HepG2 (cell line): ENCODE measurements at regions not wholly inside any gene's neighbourhood (a gene's known extent, or its start where the extent isn't known, plus 50 kb on each side); places are given as distances from the start of the nearest gene placed in this dataset.

ENCODE experiments used
- ATAC-seq: fragments of 200-7000 bp; cut with Tn5 transposase; 3 replicates; pipeline ENCODE4 v1.9.1; 2020; ENCODE audit warnings: mild to moderate bottlenecking, moderate library complexity
- BruUV-seq: library from RNA; stranded (reverse); fragments of 400-500 nt; replicated peaks from 2 replicates; lab custom pipeline; 2021; lab: Mats Ljungman, UMichigan
- CTCF ChIA-PET: fragments of 300-600 bp; formaldehyde crosslinking; extraction: SDS; loops from one replicate; lab custom pipeline; 2021; ENCODE audit warnings: low total read pairs, inconsistent platforms, low intra/inter-chr PET ratio; lab: Yijun Ruan, JAX
- POLR2A ChIA-PET: fragments of 350-600 bp; sonication (Branson Sonifier 250); formaldehyde crosslinking; loops from one replicate; lab custom pipeline; 2020; ENCODE audit warnings: antibody characterized with exemption, inconsistent platforms; lab: Yijun Ruan, JAX
- DNase-seq: peaks from one replicate; pipeline ENCODE4 v3.0.0-alpha.2; 2015; ENCODE audit warnings: low spot score
- FAIRE-seq: peaks from 3 replicates; lab custom pipeline; 2011; peaks lifted over from hg19 to GRCh38; lab: Jason Lieb, UNC
- H2AFZ ChIP-seq: one replicate; pipeline ENCODE4 v1.6.1; 2011; ENCODE audit warnings: low read length, inconsistent platforms
- H3K27ac ChIP-seq: fragments of 300-600 bp; 3 replicates; pipeline ENCODE4 v1.8.0; 2011; ENCODE audit warnings: mixed run types, mild to moderate bottlenecking, mixed read lengths, low read length, inconsistent platforms; ENCODE audit not compliant: insufficient read depth; ENCODE audit errors: extremely low read length
- H3K27me3 ChIP-seq, 2 experiments: fragments of 200-600 bp in 1 of 2; 2 replicates in 1 of 2; 3 replicates in 1 of 2; pipeline versions ENCODE4 v1.6.0 to v1.8.0; 2011; ENCODE audit warnings: low read length in 2 of 2, mild to moderate bottlenecking in 2 of 2, moderate library complexity in 2 of 2, inconsistent platforms in 1 of 2; ENCODE audit not compliant: insufficient read depth in 2 of 2, control insufficient read depth in 1 of 2
- H3K36me3 ChIP-seq, 2 experiments: fragments of 200-600 bp in 1 of 2; replicated peaks in 1 of 2; 2 replicates in 1 of 2; 3 replicates in 1 of 2; pipeline versions ENCODE4 v1.5.1 to v1.8.0; 2011; ENCODE audit warnings: low read length in 2 of 2, inconsistent platforms in 1 of 2; ENCODE audit not compliant: insufficient read depth in 2 of 2, control insufficient read depth in 1 of 2
- H3K4me1 ChIP-seq: 2 replicates; pipeline ENCODE4 v1.5.1; 2012; ENCODE audit warnings: low read length, inconsistent platforms; ENCODE audit not compliant: insufficient read depth
- H3K4me2 ChIP-seq: 2 replicates; pipeline ENCODE4 v1.6.0; 2011; ENCODE audit warnings: low read depth, low read length, inconsistent platforms
- H3K4me3 ChIP-seq, 3 experiments: fragments of 200-600 bp in 1 of 3; sonication (generic), shearing (Covaris generic) in 1 of 3; replicated peaks in 1 of 3; 2 replicates each; pipeline ENCODE4 v1.5.1; 2011 to 2016; ENCODE audit warnings: low read length in 3 of 3, inconsistent platforms in 2 of 3, low read depth in 2 of 3, mild to moderate bottlenecking in 2 of 3, control low read depth in 1 of 3, mixed read lengths in 1 of 3; ENCODE audit not compliant: insufficient read depth in 1 of 3
- H3K79me2 ChIP-seq: one replicate; pipeline ENCODE4 v1.6.1; 2011; ENCODE audit warnings: low read length, inconsistent platforms; ENCODE audit not compliant: insufficient read depth
- H3K9ac ChIP-seq: 2 replicates; pipeline ENCODE4 v1.6.0; 2011; ENCODE audit warnings: mild to moderate bottlenecking, low read depth, low read length, inconsistent platforms; ENCODE audit not compliant: insufficient read depth
- H3K9me3 ChIP-seq: 2 replicates; pipeline ENCODE4 v1.5.1; 2012; ENCODE audit warnings: mild to moderate bottlenecking, low read length
- H4K20me1 ChIP-seq: 2 replicates; pipeline ENCODE4 v1.6.0; 2011; ENCODE audit warnings: inconsistent platforms, mild to moderate bottlenecking, low read length, moderate library complexity; ENCODE audit not compliant: insufficient read depth
- CREBL2 ChIP-seq: sonication (generic); formaldehyde crosslinking; IDR thresholded peaks from 2 replicates; pipeline ENCODE4 v1.8.1; 2023; ENCODE audit warnings: missing genetic modification reagents, mild to moderate bottlenecking, borderline replicate concordance
- CTCF ChIP-seq: sonication (generic); formaldehyde crosslinking; IDR thresholded peaks from 2 replicates; pipeline ENCODE4 v1.5.0; 2020; ENCODE audit warnings: mild to moderate bottlenecking, missing genetic modification reagents, moderate library complexity
- FOXK2 ChIP-seq: fragments of 450-650 bp; IDR thresholded peaks from 2 replicates; pipeline ENCODE4 v1.6.1; 2016
- JUNB ChIP-seq: sonication (generic); formaldehyde crosslinking; IDR thresholded peaks from 2 replicates; pipeline ENCODE4 v1.8.0; 2022; ENCODE audit warnings: missing genetic modification reagents, mild to moderate bottlenecking, borderline replicate concordance
- MTA1 ChIP-seq: sonication (generic); formaldehyde crosslinking; IDR thresholded peaks from 2 replicates; pipeline ENCODE4 v1.4.0; 2020; ENCODE audit warnings: missing genetic modification reagents, mild to moderate bottlenecking, borderline replicate concordance
- SMC3 ChIP-seq: IDR thresholded peaks from 2 replicates; pipeline ENCODE4 v1.6.1; 2011; ENCODE audit warnings: low read length, improper control_type of control experiment
- STAG1 ChIP-seq: sonication (generic); formaldehyde crosslinking; IDR thresholded peaks from 2 replicates; pipeline ENCODE4 v1.4.0; 2020; ENCODE audit warnings: missing genetic modification reagents
- TBX2 ChIP-seq: sonication (generic); formaldehyde crosslinking; IDR thresholded peaks from 2 replicates; pipeline ENCODE4 v1.5.0; 2020; ENCODE audit warnings: missing genetic modification reagents, mild to moderate bottlenecking, borderline replicate concordance
- ZFX ChIP-seq: sonication (generic); formaldehyde crosslinking; IDR thresholded peaks from 2 replicates; pipeline ENCODE4 v1.4.0; 2020; ENCODE audit warnings: mild to moderate bottlenecking, low read depth, missing genetic modification reagents, moderate library complexity
- ZKSCAN5 ChIP-seq: sonication (generic); formaldehyde crosslinking; IDR thresholded peaks from 2 replicates; pipeline ENCODE4 v1.5.1; 2020; ENCODE audit warnings: mild to moderate bottlenecking, missing genetic modification reagents
- ZNF292 ChIP-seq: sonication (generic); formaldehyde crosslinking; IDR thresholded peaks from 2 replicates; pipeline ENCODE4 v1.8.1; 2022; ENCODE audit warnings: mild to moderate bottlenecking, low read depth, missing genetic modification reagents, borderline replicate concordance
- ZNF710 ChIP-seq: sonication (generic); formaldehyde crosslinking; IDR thresholded peaks from 2 replicates; pipeline ENCODE4 v1.5.0; 2020; ENCODE audit warnings: mild to moderate bottlenecking, missing genetic modification reagents, borderline replicate concordance
- ZNF839 ChIP-seq: sonication (generic); formaldehyde crosslinking; IDR thresholded peaks from 2 replicates; pipeline ENCODE4 v1.4.0; 2020; ENCODE audit warnings: missing genetic modification reagents, mild to moderate bottlenecking, borderline replicate concordance
- ZNF878 ChIP-seq: sonication (generic); formaldehyde crosslinking; IDR thresholded peaks from 2 replicates; pipeline ENCODE4 v1.8.1; 2023; ENCODE audit warnings: mild to moderate bottlenecking, missing genetic modification reagents, moderate library complexity
- ZNF891 ChIP-seq: sonication (generic); formaldehyde crosslinking; IDR thresholded peaks from 2 replicates; pipeline ENCODE4 v1.5.0; 2020; ENCODE audit warnings: mild to moderate bottlenecking, missing genetic modification reagents
- ZSCAN31 ChIP-seq: sonication (generic); formaldehyde crosslinking; IDR thresholded peaks from 2 replicates; pipeline ENCODE4 v1.5.0; 2020; ENCODE audit warnings: low read depth, mild to moderate bottlenecking, missing genetic modification reagents
- WGBS: methylation state at CpG from one replicate; pipeline ENCODE4 v1.1.6; 2017; ENCODE audit warnings: low lambda C conversion rate; 5-methylcytosine and 5-hydroxymethylcytosine counted together
- in situ Hi-C: cut with HindIII; loops from 2 replicates; pipeline ENCODE4 v1.10.0; 2017; ENCODE audit warnings: low pct_unique_long_range_greater_than_20kb; ENCODE audit not compliant: extremely low pct_ligation_motif_present
- intact Hi-C: fragments of 100-400 bp; cut with micrococcal nuclease; formaldehyde crosslinking; loops from one replicate; pipeline ENCODE4 v1.10.0; 2022; ENCODE audit not compliant: unreplicated experiment

- TF ChIP-seq FOXK2: no peak
- peak; percentile 74 for TF ChIP-seq CTCF (CRISPR knock-in tag)
- TF ChIP-seq STAG1 (CRISPR knock-in tag): peak; percentile 76
- TF ChIP-seq SMC3: peak; percentile 59
- H3K4me3 ChIP-seq: no peak overlapping the region
- H3K9me3 ChIP-seq: no peaks in the 10 kb centered on the region
- ATAC-seq (peak; percentile 84), DNase-seq (peak; percentile 4), FAIRE-seq (no peak)
- WGBS: 6% methylated on average over 7 of the region's 7 CpGs
- CTCF ChIA-PET: no interaction called here
- no peaks in the 10 kb centered on the region for H3K36me3 ChIP-seq
- no peaks in the 10 kb centered on the region; a peak in 1 of 5 replicates for H3K27me3 ChIP-seq
- POLR2A ChIA-PET: no interaction called here
- no peak overlapping the region for H2AFZ ChIP-seq
- BruUV-seq: no TSS peak
- intact Hi-C loops: no loop called here
- in situ Hi-C loops: no loop called here
- no peak overlapping the region for H3K9ac ChIP-seq
- H3K4me2 ChIP-seq: no peak overlapping the region
- no peaks in the 10 kb centered on the region for H4K20me1 ChIP-seq
- no peak overlapping the region for H3K27ac ChIP-seq
- no peaks in the 10 kb centered on the region for H3K4me1 ChIP-seq
- no peaks in the 10 kb centered on the region for H3K79me2 ChIP-seq
Measured at GRCh38 chr5:4700069-4700468, 440.1 kb upstream of the ADAMTS16 start.

GRCh38 chr5:4700871-4701270 is 439.3 kb upstream of the ADAMTS16 start:
- Histone ChIP-seq H3K4me1 (no peaks in the 10 kb centered on the region), H3K4me2 (no peak overlapping the region), H3K4me3 (no peak overlapping the region), H4K20me1 (no peaks in the 10 kb centered on the region), H2AFZ (no peak overlapping the region), H3K27ac (no peak overlapping the region), H3K9ac (no peak overlapping the region), H3K9me3 (no peaks in the 10 kb centered on the region), H3K36me3 (no peaks in the 10 kb centered on the region), H3K79me2 (no peaks in the 10 kb centered on the region), H3K27me3 (no peaks in the 10 kb centered on the region; a peak in 1 of 5 replicates)
- ChIA-PET CTCF (no interaction called here), POLR2A (no interaction called here)
- intact Hi-C loops (no loop called here), in situ Hi-C loops (no loop called here)
- FAIRE-seq: no peak
- WGBS: 20% methylated on average over 3 of the region's 3 CpGs
- no TSS peak for BruUV-seq
- no peak for DNase-seq
- no peak for ATAC-seq
- TF ChIP-seq ZNF292 (CRISPR knock-in tag) (no peak), ZKSCAN5 (CRISPR knock-in tag) (no peak), ZSCAN31 (no peak), ZNF878 (CRISPR knock-in tag) (no peak), JUNB (CRISPR knock-in tag) (no peak), ZFX (no peak), TBX2 (CRISPR knock-in tag) (no peak), MTA1 (CRISPR knock-in tag) (no peak), ZNF839 (CRISPR knock-in tag) (no peak), CREBL2 (no peak), ZNF710 (CRISPR knock-in tag) (no peak), ZNF891 (CRISPR knock-in tag) (no peak)
